ENCODE measurements at regions not wholly inside any gene's neighbourhood (a gene's known extent, or its start where the extent isn't known, plus 50 kb on each side); places are given as distances from the start of the nearest gene placed in this dataset.

GRCh38 chr11:115698243-115698642 lies 194.0 kb upstream of the CADM1 start:
- intact Hi-C loops (cut with micrococcal nuclease; ENCODE audit: unreplicated experiment): no loop called here
- no peaks in the 10 kb centered on the region for H3K4me1 ChIP-seq
- Mint-ChIP-seq H3K4me3 (ENCODE audit: unreplicated experiment) (no peak overlapping the region), H3K27ac (ENCODE audit: unreplicated experiment) (no peak overlapping the region), H3K9me3 (ENCODE audit: unreplicated experiment) (no peaks in the 10 kb centered on the region), H3K27me3 (ENCODE audit: insufficient read depth, unreplicated experiment) (peaks cover 20% of the 10 kb centered on the region), H3K4me1 (ENCODE audit: low read depth, unreplicated experiment) (no peaks in the 10 kb centered on the region), H3K36me3 (ENCODE audit: insufficient read depth, unreplicated experiment) (no peaks in the 10 kb centered on the region)
- POLR2A ChIA-PET: no interaction called here
- no peaks in the 10 kb centered on the region for H3K27me3 ChIP-seq (replicated peaks; ENCODE audit: control insufficient read depth, insufficient read depth, low read length)
- CTCF ChIA-PET: no interaction called here
- BruUV-seq (replicated peaks): no TSS peak
- no peak for DNase-seq
- no peak for TF ChIP-seq CTCF (IDR thresholded peaks at IDR 0.05; ENCODE audit: insufficient read depth in 1 of 2, low read depth in 1 of 2, low read length in 1 of 2, severe bottlenecking in 1 of 2, unreplicated experiment in 1 of 2)
- H3K9me3 ChIP-seq: no peaks in the 10 kb centered on the region; the same call in 1 of the 2 replicates
- no peaks in the 10 kb centered on the region for H3K36me3 ChIP-seq (ENCODE audit: control insufficient read depth, insufficient read depth, low read length)
- H3K4me3 ChIP-seq (ENCODE audit: low read depth, low read length): no peak overlapping the region

DNA sequence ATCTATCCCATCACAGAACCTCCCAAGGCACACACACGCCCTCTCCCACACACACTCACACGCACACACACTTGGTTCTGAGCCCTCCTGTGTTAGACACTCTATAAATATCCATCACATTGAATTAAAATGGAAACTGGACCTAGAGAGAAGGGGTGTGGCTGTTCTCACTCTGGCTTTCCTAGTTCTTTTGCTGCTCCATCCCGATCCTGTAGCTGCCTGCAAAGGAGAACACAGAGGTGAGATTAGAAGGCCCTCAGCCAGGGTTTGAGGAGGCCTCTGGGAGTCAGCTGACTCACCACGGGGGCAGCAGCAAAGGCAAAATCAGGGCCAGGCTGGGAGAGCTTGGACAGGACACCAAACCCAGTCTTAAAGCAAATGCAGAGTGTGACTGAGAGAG lies 192.3 kb upstream of the CADM1 start:
- no peaks in the 10 kb centered on the region for H3K9me3 Mint-ChIP-seq (ENCODE audit: unreplicated experiment)
- H3K36me3 Mint-ChIP-seq (ENCODE audit: insufficient read depth, unreplicated experiment): no peaks in the 10 kb centered on the region

GRCh38 chr11:115695677-115696364 lies 191.6 kb upstream of the CADM1 start:
- Mint-ChIP-seq H3K27ac (ENCODE audit: unreplicated experiment) (no peak overlapping the region), H3K36me3 (ENCODE audit: insufficient read depth, unreplicated experiment) (no peaks in the 10 kb centered on the region), H3K4me1 (ENCODE audit: low read depth, unreplicated experiment) (no peaks in the 10 kb centered on the region), H3K4me3 (ENCODE audit: unreplicated experiment) (no peak overlapping the region), H3K27me3 (ENCODE audit: insufficient read depth, unreplicated experiment) (peaks cover 35% of the 10 kb centered on the region), H3K9me3 (ENCODE audit: unreplicated experiment) (no peaks in the 10 kb centered on the region)
- Histone ChIP-seq H3K9me3 (no peaks in the 10 kb centered on the region; the same call in 1 of the 2 replicates), H3K4me1 (no peaks in the 10 kb centered on the region), H3K36me3 (ENCODE audit: control insufficient read depth, insufficient read depth, low read length) (no peaks in the 10 kb centered on the region), H3K4me3 (ENCODE audit: low read depth, low read length) (no peak overlapping the region), H3K27me3 (replicated peaks; ENCODE audit: control insufficient read depth, insufficient read depth, low read length) (no peaks in the 10 kb centered on the region; the same call in 1 of the 2 replicates)
- intact Hi-C loops (cut with micrococcal nuclease; ENCODE audit: unreplicated experiment): no loop called here
- ChIA-PET CTCF (no interaction called here), POLR2A (no interaction called here)
- TF ChIP-seq CTCF (IDR thresholded peaks at IDR 0.05; ENCODE audit: insufficient read depth in 1 of 2, low read depth in 1 of 2, low read length in 1 of 2, severe bottlenecking in 1 of 2, unreplicated experiment in 1 of 2): no peak
- no TSS peak for BruUV-seq (replicated peaks)
- DNase-seq: peak in 1 of 2 experiments; percentile 26

More for the DNA sequence above, 192.3 kb upstream of the CADM1 start:
- no peak for DNase-seq
- no peak for TF ChIP-seq CTCF (IDR thresholded peaks at IDR 0.05; ENCODE audit: insufficient read depth in 1 of 2, low read depth in 1 of 2, low read length in 1 of 2, severe bottlenecking in 1 of 2, unreplicated experiment in 1 of 2)
- Mint-ChIP-seq H3K4me1 (ENCODE audit: low read depth, unreplicated experiment) (no peaks in the 10 kb centered on the region), H3K4me3 (ENCODE audit: unreplicated experiment) (no peak overlapping the region), H3K27ac (ENCODE audit: unreplicated experiment) (no peak overlapping the region), H3K27me3 (ENCODE audit: insufficient read depth, unreplicated experiment) (peaks cover 31% of the 10 kb centered on the region)
- Histone ChIP-seq H3K4me3 (ENCODE audit: low read depth, low read length) (no peak overlapping the region), H3K9me3 (no peaks in the 10 kb centered on the region; the same call in 1 of the 2 replicates), H3K36me3 (ENCODE audit: control insufficient read depth, insufficient read depth, low read length) (no peaks in the 10 kb centered on the region), H3K4me1 (no peaks in the 10 kb centered on the region), H3K27me3 (replicated peaks; ENCODE audit: control insufficient read depth, insufficient read depth, low read length) (no peaks in the 10 kb centered on the region)
- intact Hi-C loops (cut with micrococcal nuclease; ENCODE audit: unreplicated experiment): no loop called here
- BruUV-seq (replicated peaks): no TSS peak
- ChIA-PET CTCF (no interaction called here), POLR2A (interaction anchor here (0.7 kb wide), 1 partner anchor 20 kb away, joined by 5 read pairs; no protein-coding TSS in a partner anchor)

All from Caco-2 (cell line).